HepG2 (cell line): ENCODE measurements at regions not wholly inside any gene's neighbourhood (a gene's known extent, or its start where the extent isn't known, plus 50 kb on each side); places are given as distances from the start of the nearest gene placed in this dataset.

ENCODE experiments used
- ATAC-seq: fragments of 200-7000 bp; cut with Tn5 transposase; 3 replicates; pipeline ENCODE4 v1.9.1; 2020; ENCODE audit warnings: mild to moderate bottlenecking, moderate library complexity
- BruUV-seq: library from RNA; stranded (reverse); fragments of 400-500 nt; replicated peaks from 2 replicates; lab custom pipeline; 2021; lab: Mats Ljungman, UMichigan
- CTCF ChIA-PET: fragments of 300-600 bp; formaldehyde crosslinking; extraction: SDS; loops from one replicate; lab custom pipeline; 2021; ENCODE audit warnings: low total read pairs, inconsistent platforms, low intra/inter-chr PET ratio; lab: Yijun Ruan, JAX
- POLR2A ChIA-PET: fragments of 350-600 bp; sonication (Branson Sonifier 250); formaldehyde crosslinking; loops from one replicate; lab custom pipeline; 2020; ENCODE audit warnings: antibody characterized with exemption, inconsistent platforms; lab: Yijun Ruan, JAX
- DNase-seq: peaks from one replicate; pipeline ENCODE4 v3.0.0-alpha.2; 2015; ENCODE audit warnings: low spot score
- FAIRE-seq: peaks from 3 replicates; lab custom pipeline; 2011; peaks lifted over from hg19 to GRCh38; lab: Jason Lieb, UNC
- H2AFZ ChIP-seq: one replicate; pipeline ENCODE4 v1.6.1; 2011; ENCODE audit warnings: low read length, inconsistent platforms
- H3K27ac ChIP-seq: fragments of 300-600 bp; 3 replicates; pipeline ENCODE4 v1.8.0; 2011; ENCODE audit warnings: mixed run types, mild to moderate bottlenecking, mixed read lengths, low read length, inconsistent platforms; ENCODE audit not compliant: insufficient read depth; ENCODE audit errors: extremely low read length
- H3K27me3 ChIP-seq, 2 experiments: fragments of 200-600 bp in 1 of 2; 2 replicates in 1 of 2; 3 replicates in 1 of 2; pipeline versions ENCODE4 v1.6.0 to v1.8.0; 2011; ENCODE audit warnings: low read length in 2 of 2, mild to moderate bottlenecking in 2 of 2, moderate library complexity in 2 of 2, inconsistent platforms in 1 of 2; ENCODE audit not compliant: insufficient read depth in 2 of 2, control insufficient read depth in 1 of 2
- H3K36me3 ChIP-seq, 2 experiments: fragments of 200-600 bp in 1 of 2; replicated peaks in 1 of 2; 2 replicates in 1 of 2; 3 replicates in 1 of 2; pipeline versions ENCODE4 v1.5.1 to v1.8.0; 2011; ENCODE audit warnings: low read length in 2 of 2, inconsistent platforms in 1 of 2; ENCODE audit not compliant: insufficient read depth in 2 of 2, control insufficient read depth in 1 of 2
- H3K4me1 ChIP-seq: 2 replicates; pipeline ENCODE4 v1.5.1; 2012; ENCODE audit warnings: low read length, inconsistent platforms; ENCODE audit not compliant: insufficient read depth
- H3K4me2 ChIP-seq: 2 replicates; pipeline ENCODE4 v1.6.0; 2011; ENCODE audit warnings: low read depth, low read length, inconsistent platforms
- H3K4me3 ChIP-seq, 3 experiments: fragments of 200-600 bp in 1 of 3; sonication (generic), shearing (Covaris generic) in 1 of 3; replicated peaks in 1 of 3; 2 replicates each; pipeline ENCODE4 v1.5.1; 2011 to 2016; ENCODE audit warnings: low read length in 3 of 3, inconsistent platforms in 2 of 3, low read depth in 2 of 3, mild to moderate bottlenecking in 2 of 3, control low read depth in 1 of 3, mixed read lengths in 1 of 3; ENCODE audit not compliant: insufficient read depth in 1 of 3
- H3K79me2 ChIP-seq: one replicate; pipeline ENCODE4 v1.6.1; 2011; ENCODE audit warnings: low read length, inconsistent platforms; ENCODE audit not compliant: insufficient read depth
- H3K9ac ChIP-seq: 2 replicates; pipeline ENCODE4 v1.6.0; 2011; ENCODE audit warnings: mild to moderate bottlenecking, low read depth, low read length, inconsistent platforms; ENCODE audit not compliant: insufficient read depth
- H3K9me3 ChIP-seq: 2 replicates; pipeline ENCODE4 v1.5.1; 2012; ENCODE audit warnings: mild to moderate bottlenecking, low read length
- H4K20me1 ChIP-seq: 2 replicates; pipeline ENCODE4 v1.6.0; 2011; ENCODE audit warnings: inconsistent platforms, mild to moderate bottlenecking, low read length, moderate library complexity; ENCODE audit not compliant: insufficient read depth
- AKNA ChIP-seq: sonication (generic); formaldehyde crosslinking; IDR thresholded peaks from 2 replicates; pipeline ENCODE4 v1.4.0; 2020; ENCODE audit warnings: missing genetic modification reagents, borderline replicate concordance
- DPF2 ChIP-seq: sonication (generic); formaldehyde crosslinking; IDR thresholded peaks from 2 replicates; pipeline ENCODE4 v1.4.0; 2020; ENCODE audit warnings: mild to moderate bottlenecking, low read depth, missing genetic modification reagents, borderline replicate concordance
- GATAD2A ChIP-seq: IDR thresholded peaks from 2 replicates; pipeline ENCODE4 v1.6.1; 2016
- GZF1 ChIP-seq: sonication (generic); formaldehyde crosslinking; IDR thresholded peaks from 2 replicates; pipeline ENCODE4 v1.5.1; 2020; ENCODE audit warnings: mild to moderate bottlenecking, missing genetic modification reagents
- MYC ChIP-seq: sonication (generic); formaldehyde crosslinking; IDR thresholded peaks from 2 replicates; pipeline ENCODE4 v1.9.0; 2021; ENCODE audit warnings: missing genetic modification reagents, borderline replicate concordance
- RARA ChIP-seq: IDR thresholded peaks from 2 replicates; pipeline ENCODE4 v1.6.1; 2016; ENCODE audit warnings: missing genetic modification reagents, missing compliant biosample characterization
- RFX5 ChIP-seq: IDR thresholded peaks from 2 replicates; pipeline ENCODE4 v1.6.1; 2011; ENCODE audit warnings: low read depth, low read length, improper control_type of control experiment
- TBL1XR1 ChIP-seq: fragments of 150-350 bp; IDR thresholded peaks from 2 replicates; pipeline ENCODE4 v1.6.1; 2014; ENCODE audit warnings: borderline replicate concordance, low read length; ENCODE audit not compliant: partially characterized antibody
- ZNF570 ChIP-seq: sonication (generic); formaldehyde crosslinking; IDR thresholded peaks from 2 replicates; pipeline ENCODE4 v1.4.0; 2020; ENCODE audit warnings: mild to moderate bottlenecking, missing genetic modification reagents, borderline replicate concordance
- ZNF766 ChIP-seq: sonication (generic); formaldehyde crosslinking; IDR thresholded peaks from 2 replicates; pipeline ENCODE4 v1.5.0; 2020; ENCODE audit warnings: missing genetic modification reagents, borderline replicate concordance
- ZNF792 ChIP-seq: IDR thresholded peaks from 2 replicates; pipeline ENCODE4 v1.6.1; 2016
- WGBS: methylation state at CpG from one replicate; pipeline ENCODE4 v1.1.6; 2017; ENCODE audit warnings: low lambda C conversion rate; 5-methylcytosine and 5-hydroxymethylcytosine counted together
- in situ Hi-C: cut with HindIII; loops from 2 replicates; pipeline ENCODE4 v1.10.0; 2017; ENCODE audit warnings: low pct_unique_long_range_greater_than_20kb; ENCODE audit not compliant: extremely low pct_ligation_motif_present
- intact Hi-C: fragments of 100-400 bp; cut with micrococcal nuclease; formaldehyde crosslinking; loops from one replicate; pipeline ENCODE4 v1.10.0; 2022; ENCODE audit not compliant: unreplicated experiment
- TF ChIP-seq, protein P1 (sequence below), 2 experiments: fragments of 450-650 bp in 1 of 2; sonication (generic) in 1 of 2; formaldehyde crosslinking; IDR thresholded peaks; 2 replicates each; pipeline versions ENCODE4 v1.5.0 to v1.8.0; 2020 to 2022; ENCODE audit warnings: mild to moderate bottlenecking in 1 of 2, missing genetic modification reagents in 1 of 2
- TF ChIP-seq, protein P2 (sequence below): sonication (generic); formaldehyde crosslinking; IDR thresholded peaks from 2 replicates; pipeline ENCODE4 v1.5.0; 2020; ENCODE audit warnings: mild to moderate bottlenecking, missing genetic modification reagents
- TF ChIP-seq, protein P3 (sequence below): sonication (generic); formaldehyde crosslinking; IDR thresholded peaks from 2 replicates; pipeline ENCODE4 v1.5.1; 2020; ENCODE audit warnings: missing genetic modification reagents, mild to moderate bottlenecking, borderline replicate concordance

DNA sequence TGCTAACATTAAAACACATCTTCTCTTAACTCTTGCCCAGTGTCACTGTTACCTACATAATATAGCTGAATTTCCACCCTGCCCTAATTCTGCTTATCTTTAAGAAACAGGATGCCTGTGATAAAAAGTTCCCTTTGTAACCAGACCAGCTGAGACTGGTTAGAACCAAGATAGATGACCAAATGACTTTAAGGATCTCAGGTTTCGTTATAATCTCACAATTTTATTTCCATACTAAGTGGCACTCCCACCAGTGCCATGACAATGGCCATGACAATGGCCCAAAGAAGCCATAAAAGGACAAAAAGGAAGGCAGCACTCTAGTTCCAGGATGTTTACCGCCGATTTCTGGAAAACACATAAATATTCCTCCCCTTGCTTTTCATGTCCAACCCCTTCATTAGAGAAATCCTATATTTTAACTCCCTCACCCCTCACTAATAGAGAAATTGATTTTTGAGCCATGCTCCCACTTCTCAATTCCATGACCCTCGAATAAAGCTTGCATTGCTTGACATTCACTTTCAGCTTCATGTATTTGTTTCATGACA lies 126.1 kb downstream of the ELAPOR2 start:
- Histone ChIP-seq H3K9ac (no peak overlapping the region), H3K79me2 (no peaks in the 10 kb centered on the region), H3K36me3 (no peaks in the 10 kb centered on the region; a peak in 1 of 5 replicates), H3K4me3 (no peak overlapping the region), H3K4me1 (no peaks in the 10 kb centered on the region), H3K27me3 (no peaks in the 10 kb centered on the region), H3K4me2 (no peak overlapping the region), H3K27ac (no peak overlapping the region), H4K20me1 (no peaks in the 10 kb centered on the region), H2AFZ (no peak overlapping the region), H3K9me3 (no peaks in the 10 kb centered on the region)
- in situ Hi-C loops (loop anchor here (25.0 kb wide), 1 partner anchor 479 kb away; no protein-coding TSS in a partner anchor), intact Hi-C loops (no loop called here)
- ATAC-seq (no peak), DNase-seq (no peak), FAIRE-seq (no peak)
- POLR2A ChIA-PET = interaction anchor here (1.0 kb wide), 1 partner anchor 9 kb away, joined by 3 read pairs; no protein-coding TSS in a partner anchor
- CTCF ChIA-PET = no interaction called here
- no TSS peak for BruUV-seq
- 55% methylated on average over 4 of the region's 4 CpGs for WGBS
- no peak for TF ChIP-seq TBL1XR1
- no peak for TF ChIP-seq ZNF792 (CRISPR knock-in tag)
- TF ChIP-seq DPF2 = no peak
- no peak for TF ChIP-seq ZNF570 (CRISPR knock-in tag)
- TF ChIP-seq AKNA (CRISPR knock-in tag) = no peak
- no peak for TF ChIP-seq RFX5
- TF ChIP-seq GATAD2A (CRISPR knock-in tag) = no peak
- TF ChIP-seq, protein P1, sequence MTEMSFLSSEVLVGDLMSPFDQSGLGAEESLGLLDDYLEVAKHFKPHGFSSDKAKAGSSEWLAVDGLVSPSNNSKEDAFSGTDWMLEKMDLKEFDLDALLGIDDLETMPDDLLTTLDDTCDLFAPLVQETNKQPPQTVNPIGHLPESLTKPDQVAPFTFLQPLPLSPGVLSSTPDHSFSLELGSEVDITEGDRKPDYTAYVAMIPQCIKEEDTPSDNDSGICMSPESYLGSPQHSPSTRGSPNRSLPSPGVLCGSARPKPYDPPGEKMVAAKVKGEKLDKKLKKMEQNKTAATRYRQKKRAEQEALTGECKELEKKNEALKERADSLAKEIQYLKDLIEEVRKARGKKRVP (CRISPR knock-in tag; IDR thresholded peaks at IDR 0.05) = no peak
- TF ChIP-seq, protein P2, sequence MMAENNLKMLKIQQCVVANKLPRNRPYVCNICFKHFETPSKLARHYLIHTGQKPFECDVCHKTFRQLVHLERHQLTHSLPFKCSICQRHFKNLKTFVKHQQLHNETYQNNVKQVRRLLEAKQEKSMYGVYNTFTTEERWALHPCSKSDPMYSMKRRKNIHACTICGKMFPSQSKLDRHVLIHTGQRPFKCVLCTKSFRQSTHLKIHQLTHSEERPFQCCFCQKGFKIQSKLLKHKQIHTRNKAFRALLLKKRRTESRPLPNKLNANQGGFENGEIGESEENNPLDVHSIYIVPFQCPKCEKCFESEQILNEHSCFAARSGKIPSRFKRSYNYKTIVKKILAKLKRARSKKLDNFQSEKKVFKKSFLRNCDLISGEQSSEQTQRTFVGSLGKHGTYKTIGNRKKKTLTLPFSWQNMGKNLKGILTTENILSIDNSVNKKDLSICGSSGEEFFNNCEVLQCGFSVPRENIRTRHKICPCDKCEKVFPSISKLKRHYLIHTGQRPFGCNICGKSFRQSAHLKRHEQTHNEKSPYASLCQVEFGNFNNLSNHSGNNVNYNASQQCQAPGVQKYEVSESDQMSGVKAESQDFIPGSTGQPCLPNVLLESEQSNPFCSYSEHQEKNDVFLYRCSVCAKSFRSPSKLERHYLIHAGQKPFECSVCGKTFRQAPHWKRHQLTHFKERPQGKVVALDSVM (CRISPR knock-in tag) = no peak
- no peak for TF ChIP-seq GZF1
- no peak for TF ChIP-seq ZNF766 (CRISPR knock-in tag)
- TF ChIP-seq, protein P3, sequence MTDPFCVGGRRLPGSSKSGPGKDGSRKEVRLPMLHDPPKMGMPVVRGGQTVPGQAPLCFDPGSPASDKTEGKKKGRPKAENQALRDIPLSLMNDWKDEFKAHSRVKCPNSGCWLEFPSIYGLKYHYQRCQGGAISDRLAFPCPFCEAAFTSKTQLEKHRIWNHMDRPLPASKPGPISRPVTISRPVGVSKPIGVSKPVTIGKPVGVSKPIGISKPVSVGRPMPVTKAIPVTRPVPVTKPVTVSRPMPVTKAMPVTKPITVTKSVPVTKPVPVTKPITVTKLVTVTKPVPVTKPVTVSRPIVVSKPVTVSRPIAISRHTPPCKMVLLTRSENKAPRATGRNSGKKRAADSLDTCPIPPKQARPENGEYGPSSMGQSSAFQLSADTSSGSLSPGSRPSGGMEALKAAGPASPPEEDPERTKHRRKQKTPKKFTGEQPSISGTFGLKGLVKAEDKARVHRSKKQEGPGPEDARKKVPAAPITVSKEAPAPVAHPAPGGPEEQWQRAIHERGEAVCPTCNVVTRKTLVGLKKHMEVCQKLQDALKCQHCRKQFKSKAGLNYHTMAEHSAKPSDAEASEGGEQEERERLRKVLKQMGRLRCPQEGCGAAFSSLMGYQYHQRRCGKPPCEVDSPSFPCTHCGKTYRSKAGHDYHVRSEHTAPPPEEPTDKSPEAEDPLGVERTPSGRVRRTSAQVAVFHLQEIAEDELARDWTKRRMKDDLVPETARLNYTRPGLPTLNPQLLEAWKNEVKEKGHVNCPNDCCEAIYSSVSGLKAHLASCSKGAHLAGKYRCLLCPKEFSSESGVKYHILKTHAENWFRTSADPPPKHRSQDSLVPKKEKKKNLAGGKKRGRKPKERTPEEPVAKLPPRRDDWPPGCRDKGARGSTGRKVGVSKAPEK (CRISPR knock-in tag) = no peak
- TF ChIP-seq MYC (CRISPR knock-in tag) = no peak
- no peak for TF ChIP-seq RARA (CRISPR knock-in tag)
